ENCODE measurements at regions not wholly inside any gene's neighbourhood (a gene's known extent, or its start where the extent isn't known, plus 50 kb on each side); places are given as distances from the start of the nearest gene placed in this dataset.

- no peak for DNase-seq (ENCODE audit: low spot score)
Measured at GRCh38 chr9:96038271-96038670, 162.8 kb downstream of the ERCC6L2 start.

- no peak for DNase-seq (ENCODE audit: low spot score)
Measured at GRCh38 chr9:96034553-96035122, 159.1 kb downstream of the ERCC6L2 start.

GRCh38 chr9:96033896-96034295 is 158.4 kb downstream of the ERCC6L2 start:
- no peak for DNase-seq (ENCODE audit: low spot score)

GRCh38 chr9:96031916-96032534 is 156.5 kb downstream of the ERCC6L2 start:
- no peak for DNase-seq (ENCODE audit: low spot score)

GRCh38 chr9:96031366-96031824 is 155.9 kb downstream of the ERCC6L2 start:
- DNase-seq (ENCODE audit: low spot score): peak; percentile 20

GRCh38 chr9:96029722-96030530 is 154.4 kb downstream of the ERCC6L2 start:
- DNase-seq (ENCODE audit: low spot score): no peak

GRCh38 chr9:96027251-96028131 is 152.0 kb downstream of the ERCC6L2 start:
- DNase-seq (ENCODE audit: low spot score): no peak

- DNase-seq (ENCODE audit: low spot score): no peak
Measured at GRCh38 chr9:96026655-96027213, 151.2 kb downstream of the ERCC6L2 start.

- no peak for DNase-seq (ENCODE audit: low spot score)
Measured at GRCh38 chr9:96025995-96026602, 150.6 kb downstream of the ERCC6L2 start.

- DNase-seq (ENCODE audit: low spot score): no peak
Measured at GRCh38 chr9:96023486-96023885, 148.0 kb downstream of the ERCC6L2 start.

GRCh38 chr9:96022445-96023051 is 147.1 kb downstream of the ERCC6L2 start:
- no peak for DNase-seq (ENCODE audit: low spot score)

- no peak for DNase-seq (ENCODE audit: low spot score)
Measured at GRCh38 chr9:96021551-96022444, 146.3 kb downstream of the ERCC6L2 start.

- no peak for DNase-seq (ENCODE audit: low spot score)
Measured at GRCh38 chr9:96020792-96021550, 145.5 kb downstream of the ERCC6L2 start.

GRCh38 chr9:96020300-96020791 is 144.9 kb downstream of the ERCC6L2 start:
- DNase-seq (ENCODE audit: low spot score): no peak
